HUES64 (cell line): ENCODE measurements at regions not wholly inside any gene's neighbourhood (a gene's known extent, or its start where the extent isn't known, plus 50 kb on each side); places are given as distances from the start of the nearest gene placed in this dataset.
"Not testable (repeated sequence)": the region's sequence is repeated elsewhere in the genome, so short reads cannot be mapped to it uniquely, and the experiment has no call there.

Experiments
- H3K27ac ChIP-seq: 2 replicates; pipeline ENCODE4 v1.7.0; 2013; ENCODE audit warnings: low read depth, low read length, inconsistent platforms
- H3K27me3 ChIP-seq: 2 replicates; pipeline ENCODE4 v1.6.1; 2013; ENCODE audit warnings: mild to moderate bottlenecking, low read length; ENCODE audit not compliant: insufficient read depth
- H3K36me3 ChIP-seq: 2 replicates; pipeline ENCODE4 v1.6.1; 2013; ENCODE audit warnings: mild to moderate bottlenecking, low read length; ENCODE audit not compliant: insufficient read depth
- H3K4me1 ChIP-seq: 2 replicates; pipeline ENCODE4 v1.6.1; 2013; ENCODE audit warnings: mild to moderate bottlenecking, low read length, moderate library complexity; ENCODE audit not compliant: insufficient read depth
- H3K4me3 ChIP-seq: 2 replicates; pipeline ENCODE4 v1.5.1; 2013; ENCODE audit warnings: mild to moderate bottlenecking, low read length, moderate library complexity
- H3K9ac ChIP-seq: 2 replicates; pipeline ENCODE4 v1.6.1; 2013; ENCODE audit warnings: mild to moderate bottlenecking, low read depth, low read length
- H3K9me3 ChIP-seq: 2 replicates; pipeline ENCODE4 v1.6.1; 2013; ENCODE audit warnings: low read depth, low read length; ENCODE audit not compliant: insufficient read depth
- WGBS: fragments of 150-250, 120-280 bp; methylation state at CpG from one replicate; pipeline ENCODE4 v1.1.7; 2013; ENCODE audit warnings: missing lambda C conversion rate; 5-methylcytosine and 5-hydroxymethylcytosine counted together

- H3K36me3 ChIP-seq: no peaks in the 10 kb centered on the region
- H3K9me3 ChIP-seq: no peaks in the 10 kb centered on the region
- H3K27ac ChIP-seq: no peak overlapping the region
- 100% methylated on average over 4 of the region's 5 CpGs for WGBS
- no peak overlapping the region for H3K9ac ChIP-seq
- no peak overlapping the region for H3K4me3 ChIP-seq
- H3K4me1 ChIP-seq: no peaks in the 10 kb centered on the region
- no peaks in the 10 kb centered on the region for H3K27me3 ChIP-seq
These were observed 363.1 kb downstream of the DSC3 start for GRCh38 chr18:30679285-30679930.

GRCh38 chr18:30677813-30678212, 364.7 kb downstream of the DSC3 start:
- H3K27ac ChIP-seq, H3K27me3 ChIP-seq, H3K4me1 ChIP-seq, H3K9me3 ChIP-seq, H3K4me3 ChIP-seq, H3K36me3 ChIP-seq, H3K9ac ChIP-seq: not testable (repeated sequence)
- 96% methylated on average over 5 of the region's 5 CpGs for WGBS

- H3K27ac ChIP-seq: no peak overlapping the region
- WGBS: 73% methylated on average over 4 of the region's 4 CpGs
- H3K4me1 ChIP-seq: no peaks in the 10 kb centered on the region
- no peaks in the 10 kb centered on the region for H3K9me3 ChIP-seq
- H3K27me3 ChIP-seq: no peaks in the 10 kb centered on the region
- no peak overlapping the region for H3K4me3 ChIP-seq
- H3K9ac ChIP-seq: no peak overlapping the region
- no peaks in the 10 kb centered on the region for H3K36me3 ChIP-seq
These were observed 366.5 kb downstream of the DSC3 start for GRCh38 chr18:30676053-30676480.

GRCh38 chr18:30675493-30675892, 367.0 kb downstream of the DSC3 start:
- 100% methylated on average over 1 of the region's 2 CpGs for WGBS
- H3K9me3 ChIP-seq: no peaks in the 10 kb centered on the region

GRCh38 chr18:30675072-30675471, 367.5 kb downstream of the DSC3 start:
- H3K27me3 ChIP-seq: no peaks in the 10 kb centered on the region
- no peaks in the 10 kb centered on the region for H3K36me3 ChIP-seq
- no peaks in the 10 kb centered on the region for H3K9me3 ChIP-seq
- no peaks in the 10 kb centered on the region for H3K4me1 ChIP-seq
- no peak overlapping the region for H3K9ac ChIP-seq
- no peak overlapping the region for H3K27ac ChIP-seq
- 87% methylated on average over 2 of the region's 4 CpGs for WGBS
- no peak overlapping the region for H3K4me3 ChIP-seq

More at GRCh38 chr18:30675493-30675892, 367.0 kb downstream of the DSC3 start:
- H3K27ac ChIP-seq: no peak overlapping the region
- no peak overlapping the region for H3K9ac ChIP-seq
- no peaks in the 10 kb centered on the region for H3K4me1 ChIP-seq
- H3K27me3 ChIP-seq: no peaks in the 10 kb centered on the region
- H3K4me3 ChIP-seq: no peak overlapping the region
- H3K36me3 ChIP-seq: no peaks in the 10 kb centered on the region

GRCh38 chr18:30674596-30674995, 367.9 kb downstream of the DSC3 start:
- no peaks in the 10 kb centered on the region for H3K27me3 ChIP-seq
- no peaks in the 10 kb centered on the region for H3K9me3 ChIP-seq
- no peak overlapping the region for H3K27ac ChIP-seq
- H3K4me1 ChIP-seq: no peaks in the 10 kb centered on the region
- 94% methylated on average over 2 of the region's 2 CpGs for WGBS
- no peak overlapping the region for H3K9ac ChIP-seq
- H3K36me3 ChIP-seq: no peaks in the 10 kb centered on the region
- no peak overlapping the region for H3K4me3 ChIP-seq

GRCh38 chr18:30672439-30672838, 370.1 kb downstream of the DSC3 start:
- H3K27ac ChIP-seq, H3K9me3 ChIP-seq, H3K4me1 ChIP-seq, H3K9ac ChIP-seq, H3K27me3 ChIP-seq, H3K4me3 ChIP-seq, H3K36me3 ChIP-seq: not testable (repeated sequence)
- 100% methylated on average over 1 of the region's 1 CpG for WGBS

- Histone ChIP-seq H3K27me3 (no peaks in the 10 kb centered on the region), H3K4me1 (no peaks in the 10 kb centered on the region), H3K27ac (no peak overlapping the region), H3K36me3 (no peaks in the 10 kb centered on the region), H3K4me3 (no peak overlapping the region), H3K9me3 (0 out of 2 replicates have a peak, but pooled peaks cover 2% of the 10 kb centered on the region), H3K9ac (no peak overlapping the region)
- 96% methylated on average over 1 of the region's 1 CpG for WGBS
These were observed 384.2 kb downstream of the DSC3 start for GRCh38 chr18:30658306-30658705.

GRCh38 chr18:30652387-30652786, 390.2 kb downstream of the DSC3 start:
- H3K9ac ChIP-seq: no peak overlapping the region
- no peaks in the 10 kb centered on the region for H3K36me3 ChIP-seq
- H3K9me3 ChIP-seq: 0 out of 2 replicates have a peak, but pooled peaks cover under 1% of the 10 kb centered on the region
- WGBS: 75% methylated on average over 1 of the region's 2 CpGs
- 0 out of 2 replicates have a peak overlapping the region, but pooled peaks have one; percentile 14 for H3K27ac ChIP-seq
- H3K4me1 ChIP-seq: 0 out of 2 replicates have a peak, but pooled peaks cover 5% of the 10 kb centered on the region
- H3K27me3 ChIP-seq: no peaks in the 10 kb centered on the region
- no peak overlapping the region for H3K4me3 ChIP-seq

- H3K9me3 ChIP-seq: no peaks in the 10 kb centered on the region
- no peak overlapping the region for H3K9ac ChIP-seq
- H3K27ac ChIP-seq: no peak overlapping the region
These were observed 392.0 kb downstream of the DSC3 start for GRCh38 chr18:30650499-30650898.

GRCh38 chr18:30644158-30644557, 398.4 kb downstream of the DSC3 start:
- Histone ChIP-seq H3K27me3 (no peaks in the 10 kb centered on the region), H3K9me3 (no peaks in the 10 kb centered on the region), H3K27ac (no peak overlapping the region), H3K4me3 (no peak overlapping the region), H3K4me1 (no peaks in the 10 kb centered on the region), H3K9ac (no peak overlapping the region), H3K36me3 (no peaks in the 10 kb centered on the region)

More at GRCh38 chr18:30650499-30650898, 392.0 kb downstream of the DSC3 start:
- Histone ChIP-seq H3K4me3 (no peak overlapping the region), H3K4me1 (0 out of 2 replicates have a peak, but pooled peaks cover 5% of the 10 kb centered on the region), H3K27me3 (no peaks in the 10 kb centered on the region), H3K36me3 (no peaks in the 10 kb centered on the region)

- H3K27me3 ChIP-seq: no peaks in the 10 kb centered on the region
- 96% methylated on average over 4 of the region's 4 CpGs for WGBS
- no peak overlapping the region for H3K4me3 ChIP-seq
- no peak overlapping the region for H3K27ac ChIP-seq
- H3K4me1 ChIP-seq: no peaks in the 10 kb centered on the region
- no peaks in the 10 kb centered on the region for H3K36me3 ChIP-seq
- no peak overlapping the region for H3K9ac ChIP-seq
- H3K9me3 ChIP-seq: 0 out of 2 replicates have a peak, but pooled peaks cover 3% of the 10 kb centered on the region
These were observed 403.2 kb downstream of the DSC3 start for GRCh38 chr18:30639361-30639760.
